ENCODE measurements at regions not wholly inside any gene's neighbourhood (a gene's known extent, or its start where the extent isn't known, plus 50 kb on each side); places are given as distances from the start of the nearest gene placed in this dataset.

GRCh38 chr5:4250254-4250653 lies 654.6 kb downstream of the IRX1 start:
- TF ChIP-seq CTCF (IDR thresholded peaks at IDR 0.05) (no peak), POLR2A (IDR thresholded peaks at IDR 0.05) (no peak)

Data from Peyer's patch (tissue), 4 donors.